Esophagus squamous epithelium (tissue), 5 donors: ENCODE measurements at regions not wholly inside any gene's neighbourhood (a gene's known extent, or its start where the extent isn't known, plus 50 kb on each side); places are given as distances from the start of the nearest gene placed in this dataset.

Source experiments
- DNase-seq: peaks from one replicate; lab custom pipeline; 2025; lab: John Stamatoyannopoulos, UW
- H3K27ac ChIP-seq, 4 donors: fragments of 200-600 bp; sonication (generic); one replicate each; pipeline ENCODE4 v1.5.1; 2016 to 2019; ENCODE audit warnings: mild to moderate bottlenecking in 1 of 4
- H3K27me3 ChIP-seq, 4 donors: fragments of 200-600 bp; sonication (generic); 1 replicate in 3 of 4; 2 replicates in 1 of 4; pipeline versions ENCODE4 v1.5.1 to v1.6.0; 2017 to 2021; ENCODE audit warnings: antibody characterized with exemption in 1 of 4
- H3K36me3 ChIP-seq, 3 donors: fragments of 200-600 bp; sonication (generic); one replicate each; pipeline ENCODE4 v1.5.1; 2016 to 2019
- H3K4me1 ChIP-seq, 3 donors: fragments of 200-600 bp; sonication (generic); one replicate each; pipeline ENCODE4 v1.5.1; 2017 to 2019
- H3K4me3 ChIP-seq, 4 donors: fragments of 200-600 bp; sonication (generic); 1 replicate in 3 of 4; 2 replicates in 1 of 4; pipeline ENCODE4 v1.5.1; 2016 to 2019; ENCODE audit warnings: mild to moderate bottlenecking in 2 of 4, moderate library complexity in 1 of 4
- H3K9me3 ChIP-seq, 3 donors: fragments of 200-600 bp; sonication (generic); one replicate each; pipeline ENCODE4 v1.5.1; 2016 to 2019
- POLR2A ChIP-seq, 4 donors: fragments of 450-650 bp; IDR thresholded peaks; one replicate each; pipeline ENCODE4 v1.6.1; 2017; ENCODE audit warnings: antibody characterized with exemption in 4 of 4, mild to moderate bottlenecking in 4 of 4, moderate library complexity in 3 of 4
- WGBS, 2 donors: methylation state at CpG; one replicate each; pipeline ENCODE4 v1.1.5; 2018; 5-methylcytosine and 5-hydroxymethylcytosine counted together
- intact Hi-C: fragments of 100-400 bp; cut with DNase I; formaldehyde crosslinking; loops from one replicate; pipeline ENCODE4 v1.15.0; 2022
- TF ChIP-seq, protein P1 (sequence below), 6 experiments: fragments of 450-650 bp in 4 of 6; fragments of 200-600 bp in 2 of 6; sonication (generic) in 2 of 6; IDR thresholded peaks; one replicate each; pipeline ENCODE4 v1.5.1; 2016 to 2019; ENCODE audit warnings: antibody characterized with exemption in 6 of 6, mild to moderate bottlenecking in 4 of 6, moderate library complexity in 4 of 6
- donor health status: DM: yes; HTN: yes; CAD: no.

DNA sequence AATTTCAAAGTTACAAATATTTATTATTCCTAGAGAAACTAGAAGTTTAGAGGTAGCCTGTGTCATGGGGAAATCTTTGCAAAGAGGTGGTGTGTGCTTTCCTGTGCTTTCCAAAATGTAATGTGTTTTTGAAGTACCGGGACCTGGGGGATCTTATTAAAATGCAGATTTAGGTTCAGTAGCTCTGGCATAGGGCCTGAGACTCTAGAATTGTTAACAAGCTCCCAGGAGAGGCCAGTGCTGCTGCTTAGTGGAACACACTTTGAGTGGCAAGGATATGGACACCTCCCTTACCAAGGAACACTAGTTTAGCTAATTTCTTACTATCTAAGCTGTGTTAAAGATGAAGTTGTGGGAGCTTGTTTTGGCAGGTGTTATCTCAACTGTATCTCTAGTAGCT is 428.9 kb downstream of the VGLL3 start:
- Histone ChIP-seq H3K27me3 (no peaks in the 10 kb centered on the region), H3K9me3 (no peaks in the 10 kb centered on the region), H3K36me3 (no peaks in the 10 kb centered on the region), H3K27ac (no peak overlapping the region), H3K4me3 (no peak overlapping the region), H3K4me1 (no peaks in the 10 kb centered on the region)
- 53 to 56% methylated on average over 1 of the region's 1 CpG for WGBS, 2 donors
- no peak for TF ChIP-seq POLR2A (IDR thresholded peaks at IDR 0.05)
- TF ChIP-seq, protein P1, sequence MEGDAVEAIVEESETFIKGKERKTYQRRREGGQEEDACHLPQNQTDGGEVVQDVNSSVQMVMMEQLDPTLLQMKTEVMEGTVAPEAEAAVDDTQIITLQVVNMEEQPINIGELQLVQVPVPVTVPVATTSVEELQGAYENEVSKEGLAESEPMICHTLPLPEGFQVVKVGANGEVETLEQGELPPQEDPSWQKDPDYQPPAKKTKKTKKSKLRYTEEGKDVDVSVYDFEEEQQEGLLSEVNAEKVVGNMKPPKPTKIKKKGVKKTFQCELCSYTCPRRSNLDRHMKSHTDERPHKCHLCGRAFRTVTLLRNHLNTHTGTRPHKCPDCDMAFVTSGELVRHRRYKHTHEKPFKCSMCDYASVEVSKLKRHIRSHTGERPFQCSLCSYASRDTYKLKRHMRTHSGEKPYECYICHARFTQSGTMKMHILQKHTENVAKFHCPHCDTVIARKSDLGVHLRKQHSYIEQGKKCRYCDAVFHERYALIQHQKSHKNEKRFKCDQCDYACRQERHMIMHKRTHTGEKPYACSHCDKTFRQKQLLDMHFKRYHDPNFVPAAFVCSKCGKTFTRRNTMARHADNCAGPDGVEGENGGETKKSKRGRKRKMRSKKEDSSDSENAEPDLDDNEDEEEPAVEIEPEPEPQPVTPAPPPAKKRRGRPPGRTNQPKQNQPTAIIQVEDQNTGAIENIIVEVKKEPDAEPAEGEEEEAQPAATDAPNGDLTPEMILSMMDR (IDR thresholded peaks at IDR 0.05) = no peak
- no peak for DNase-seq
- intact Hi-C loops = no loop called here

DNA sequence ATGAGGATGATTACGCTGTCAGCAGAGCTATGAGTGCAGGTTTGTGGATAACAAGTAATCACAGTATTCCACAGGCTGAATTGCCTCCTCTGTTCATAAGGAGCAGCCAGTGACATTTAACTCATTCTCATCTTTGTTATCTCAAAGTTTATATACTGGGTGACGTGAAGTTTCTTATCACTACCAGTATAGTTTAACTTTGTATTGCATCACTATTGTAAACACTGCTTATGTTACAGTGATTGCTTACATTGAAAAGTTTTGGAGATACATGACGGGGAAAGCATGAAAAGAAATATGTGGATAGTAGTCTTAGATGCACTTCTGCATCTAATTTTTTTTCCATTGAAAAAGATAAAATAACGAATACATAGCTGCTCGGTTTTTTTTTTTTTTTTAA is 429.7 kb downstream of the VGLL3 start:
- Histone ChIP-seq H3K36me3 (no peaks in the 10 kb centered on the region), H3K9me3 (no peaks in the 10 kb centered on the region), H3K4me3 (no peak overlapping the region), H3K4me1 (no peaks in the 10 kb centered on the region), H3K27me3 (no peaks in the 10 kb centered on the region), H3K27ac (no peak overlapping the region)
- no peak for DNase-seq
- WGBS, 2 donors = 37 to 45% methylated on average over 5 of the region's 5 CpGs
- intact Hi-C loops = no loop called here
- no peak for TF ChIP-seq POLR2A (IDR thresholded peaks at IDR 0.05)
- TF ChIP-seq, protein P1 (IDR thresholded peaks at IDR 0.05) = no peak

DNA sequence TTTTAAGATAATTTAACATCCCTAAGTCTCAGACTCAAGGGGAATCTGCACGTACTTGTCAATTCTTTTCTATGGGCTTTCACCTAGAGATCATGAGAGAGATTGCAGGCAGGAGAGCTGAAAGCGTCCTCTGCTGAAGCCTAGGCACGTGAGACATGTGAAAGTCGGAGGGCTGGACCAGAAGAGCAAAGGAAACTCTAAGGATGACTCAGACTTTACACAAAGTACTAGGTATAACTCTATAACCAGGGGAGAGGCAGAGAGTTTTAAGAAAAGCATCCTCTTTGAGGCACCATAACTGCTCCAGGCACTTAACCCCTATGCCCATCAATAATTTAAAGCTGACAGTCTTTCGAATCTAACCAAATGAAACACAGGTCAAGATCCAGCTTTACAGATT is 436.6 kb downstream of the VGLL3 start:
- DNase-seq = no peak
- H3K9me3 ChIP-seq = peaks cover 0 to 5% (median 0%) of the 10 kb centered on the region in 3 donors
- H3K4me1 ChIP-seq = no peaks in the 10 kb centered on the region
- intact Hi-C loops = no loop called here
- TF ChIP-seq, protein P1 (IDR thresholded peaks at IDR 0.05) = no peak
- H3K4me3 ChIP-seq = no peak overlapping the region
- WGBS, 2 donors = 64 to 70% methylated on average over 5 of the region's 5 CpGs
- no peaks in the 10 kb centered on the region for H3K36me3 ChIP-seq
- no peak overlapping the region for H3K27ac ChIP-seq
- H3K27me3 ChIP-seq = no peaks in the 10 kb centered on the region

DNA sequence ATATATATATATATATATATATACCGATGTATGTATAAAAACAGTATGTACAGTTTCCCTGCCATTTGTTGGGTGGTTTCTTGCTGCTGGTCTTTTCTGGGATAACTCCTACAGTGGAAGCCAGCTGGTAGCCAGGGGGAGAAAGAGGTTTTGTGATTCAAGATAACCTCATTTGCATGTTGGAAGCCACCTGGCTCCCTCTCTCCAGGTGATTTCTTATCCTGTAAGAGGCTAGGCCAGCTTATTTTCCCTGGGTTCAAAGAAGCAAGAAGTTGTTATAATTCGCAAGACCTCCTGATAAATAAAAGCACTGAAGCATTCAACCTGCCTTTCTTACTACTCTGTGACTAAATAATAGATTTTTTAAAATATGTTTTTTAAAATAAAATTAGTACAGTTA is 443.3 kb downstream of the VGLL3 start:
- DNase-seq = no peak
- H3K4me3 ChIP-seq = no peak overlapping the region
- H3K9me3 ChIP-seq = no peaks in the 10 kb centered on the region
- no peaks in the 10 kb centered on the region for H3K4me1 ChIP-seq
- intact Hi-C loops = no loop called here
- no peaks in the 10 kb centered on the region for H3K27me3 ChIP-seq
- TF ChIP-seq, protein P1 (IDR thresholded peaks at IDR 0.05) = no peak
- TF ChIP-seq POLR2A (IDR thresholded peaks at IDR 0.05) = no peak
- no peak overlapping the region for H3K27ac ChIP-seq
- 19 to 58% methylated on average over 2 of the region's 2 CpGs for WGBS, 2 donors
- H3K36me3 ChIP-seq = no peaks in the 10 kb centered on the region

DNA sequence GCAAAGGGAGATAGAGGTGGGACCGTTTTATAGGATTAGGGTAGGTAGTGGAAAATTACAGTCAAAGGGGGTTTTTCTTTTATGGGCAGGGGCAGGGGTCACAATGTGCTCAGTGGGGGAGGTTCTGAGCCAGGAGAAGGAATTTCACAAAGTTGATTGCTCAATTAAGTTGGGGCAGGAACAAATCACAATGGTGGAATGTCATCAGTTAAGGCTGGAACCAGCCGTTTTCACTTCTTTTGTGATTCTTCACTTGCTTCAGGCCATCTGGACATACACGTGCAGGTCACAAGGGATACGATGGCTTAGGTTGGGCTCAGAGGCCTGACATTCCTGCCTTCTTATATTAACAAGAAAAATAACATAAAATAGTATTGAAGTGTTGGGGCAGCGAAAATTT is 453.8 kb downstream of the VGLL3 start:
- H3K36me3 ChIP-seq = no peaks in the 10 kb centered on the region
- H3K4me1 ChIP-seq = no peaks in the 10 kb centered on the region
- no peak overlapping the region for H3K27ac ChIP-seq
- no peak for DNase-seq
- 49% methylated on average over 5 of the region's 5 CpGs for WGBS, 2 donors
- intact Hi-C loops = no loop called here
- H3K27me3 ChIP-seq = no peaks in the 10 kb centered on the region
- H3K9me3 ChIP-seq = peaks cover 0 to 22% (median 0%) of the 10 kb centered on the region in 3 donors
- no peak for TF ChIP-seq POLR2A (IDR thresholded peaks at IDR 0.05)
- TF ChIP-seq, protein P1 (IDR thresholded peaks at IDR 0.05) = no peak
- H3K4me3 ChIP-seq = no peak overlapping the region
